T-helper 1 cell (primary cell): ENCODE measurements at regions not wholly inside any gene's neighbourhood (a gene's known extent, or its start where the extent isn't known, plus 50 kb on each side); places are given as distances from the start of the nearest gene placed in this dataset.
A peak's percentile ranks its signal among the peaks of the same experiment; 100 is the strongest.
"Not testable (repeated sequence)": the region's sequence is repeated elsewhere in the genome, so short reads cannot be mapped to it uniquely, and the experiment has no call there.

Experiments
- DNase-seq, 5 donors: peaks; one replicate each; pipeline ENCODE4 v3.0.0-alpha.2; 2012 to 2020

DNA sequence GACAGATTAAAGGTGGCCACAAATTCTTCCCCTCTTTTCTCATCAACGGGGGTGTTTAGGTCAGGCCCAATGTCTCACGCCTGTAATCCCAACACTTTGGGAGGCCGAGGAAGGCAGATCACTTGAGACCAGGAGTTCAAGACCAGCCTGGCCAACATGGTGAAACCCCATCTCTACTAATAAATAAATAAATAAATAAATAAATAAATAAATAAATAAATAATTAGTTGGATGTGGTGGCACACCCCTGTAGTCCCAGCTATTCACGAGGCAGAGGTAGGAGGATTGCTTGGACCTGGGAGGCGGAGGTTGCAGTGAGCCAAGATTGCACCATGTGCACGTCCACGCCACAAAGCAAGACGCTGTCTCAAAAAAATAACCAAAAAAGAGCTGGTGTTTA, 180.7 kb downstream of the FASLG start:
- not testable (repeated sequence) for DNase-seq

- no peak for DNase-seq
Observed at GRCh38 chr1:172843444-172843843, 184.5 kb downstream of the FASLG start.

DNA sequence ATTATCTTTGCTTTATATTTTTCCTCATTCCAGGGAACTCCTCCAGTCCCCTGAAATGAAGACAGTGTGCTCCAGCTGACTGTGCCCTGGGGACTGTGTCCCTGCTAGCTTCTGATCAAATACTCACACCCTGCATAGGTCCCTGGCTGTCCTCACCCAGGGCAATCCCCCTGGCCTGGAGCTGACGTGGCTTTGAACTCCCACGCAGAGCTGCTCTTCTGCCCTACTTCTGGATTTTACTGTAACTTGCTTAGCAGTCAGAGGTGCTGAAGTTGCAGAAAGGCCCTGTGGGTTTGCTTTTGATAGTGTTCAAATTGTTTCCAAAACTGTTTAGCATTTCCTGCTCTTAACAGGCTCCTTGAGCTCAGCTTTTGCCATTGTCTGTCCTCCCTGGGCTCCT, 186.5 kb downstream of the FASLG start:
- peak in 3 of 5 donors; percentile 8 to 23 (median 16) for DNase-seq

- no peak for DNase-seq
Observed at GRCh38 chr1:172845865-172846264, 187.0 kb downstream of the FASLG start.

DNA sequence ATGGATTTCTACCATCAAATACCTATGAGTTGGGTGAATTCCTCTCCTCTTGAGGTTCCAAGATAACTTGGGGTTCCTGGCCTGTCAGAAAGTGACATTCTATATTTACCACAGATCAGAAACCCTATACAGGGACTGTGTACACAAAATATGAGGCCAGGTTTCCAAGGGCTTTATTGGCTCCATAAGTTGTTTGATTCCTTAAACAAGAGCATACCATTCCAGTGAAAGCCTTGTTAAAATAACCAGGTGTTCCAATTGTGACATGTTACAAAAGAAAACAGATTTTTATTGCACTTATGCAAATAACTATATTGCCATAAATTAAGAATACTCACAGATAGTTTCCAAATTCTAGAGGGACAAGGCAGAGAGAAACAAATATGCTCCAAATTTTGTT, 188.9 kb downstream of the FASLG start:
- DNase-seq = not testable (repeated sequence)

GRCh38 chr1:172849653-172850052, 190.8 kb downstream of the FASLG start:
- no peak for DNase-seq

- no peak for DNase-seq
Observed at GRCh38 chr1:172851077-172851476, 192.2 kb downstream of the FASLG start.

GRCh38 chr1:172851856-172852255, 193.0 kb downstream of the FASLG start:
- no peak for DNase-seq

- not testable (repeated sequence) for DNase-seq
Observed at GRCh38 chr1:172855983-172856382, 194.8 kb downstream of the TNFSF18 start.

DNA sequence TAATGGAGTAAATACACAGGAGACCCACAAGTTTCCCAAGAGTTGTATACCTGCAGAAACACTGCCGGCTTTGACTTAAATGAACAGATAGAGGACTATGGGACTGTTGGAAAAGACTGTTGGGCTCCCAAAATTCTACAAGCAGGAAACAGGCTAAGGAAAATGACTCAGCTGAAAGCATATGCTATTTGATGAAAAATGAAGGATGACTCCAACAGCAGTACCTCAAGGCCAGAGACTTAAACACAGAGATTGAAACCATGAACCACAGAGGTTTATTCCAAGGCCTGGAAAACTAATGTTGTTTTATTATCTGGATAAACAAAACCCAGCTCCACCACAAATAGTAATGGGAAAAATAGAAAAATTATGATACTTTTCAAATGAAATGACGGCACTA, 187.7 kb downstream of the TNFSF18 start:
- no peak for DNase-seq

- DNase-seq = peak in 1 of 5 donors; percentile 5
Observed at GRCh38 chr1:172867216-172867818, 183.4 kb downstream of the TNFSF18 start.

DNA sequence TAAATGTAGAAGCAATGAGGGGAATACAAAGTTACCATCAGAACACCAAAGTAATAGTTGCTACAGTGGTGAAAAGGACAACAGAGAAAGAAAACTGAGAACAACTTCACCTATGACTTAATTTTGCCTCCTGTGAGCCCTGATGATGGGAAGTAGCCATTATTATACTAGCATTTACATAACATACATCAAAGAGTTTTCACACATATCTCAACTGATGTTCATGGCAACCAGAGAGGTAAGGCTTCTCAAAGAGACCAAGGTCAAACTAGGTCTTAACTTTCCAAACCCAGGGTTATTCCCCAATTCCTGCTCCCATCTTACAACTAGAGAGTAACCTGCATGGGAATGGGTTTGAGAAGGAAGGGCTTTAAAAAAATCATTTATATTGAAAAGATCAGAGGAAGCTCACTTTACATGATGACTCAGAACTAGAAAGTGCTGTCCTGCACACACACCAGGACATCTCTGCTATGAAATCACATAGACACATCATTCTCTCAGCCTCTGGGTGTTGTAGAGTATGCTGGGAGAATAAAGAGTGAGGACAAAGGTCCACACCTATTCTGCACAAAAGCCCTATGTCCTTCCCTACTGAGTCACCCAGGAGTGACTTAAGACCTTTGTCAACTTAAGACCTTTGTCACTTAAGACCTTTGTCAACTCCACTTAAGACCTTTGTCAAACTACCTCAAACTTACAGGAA, 179.7 kb downstream of the TNFSF18 start:
- DNase-seq = peak in 1 of 5 donors; percentile 50

DNA sequence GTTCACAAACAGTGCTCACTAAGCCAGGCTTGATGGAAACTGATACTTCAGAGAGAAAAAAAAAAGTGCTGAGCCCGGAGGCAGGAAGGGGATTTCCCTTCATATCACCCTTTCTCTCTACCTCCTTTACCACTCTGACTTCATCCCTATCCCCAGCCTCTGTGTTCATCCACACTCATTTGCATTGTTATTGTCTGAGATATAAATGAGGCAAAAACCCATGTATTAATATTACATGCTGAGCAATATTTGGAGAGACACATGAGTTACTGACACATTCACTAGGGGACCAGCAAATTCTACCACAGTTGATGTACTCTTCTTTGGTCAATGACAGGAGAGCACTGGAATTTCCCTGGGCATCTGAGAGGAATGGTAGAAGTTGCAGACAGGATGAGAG, 175.8 kb downstream of the TNFSF18 start:
- DNase-seq = peak in 1 of 5 donors; percentile 6

DNA sequence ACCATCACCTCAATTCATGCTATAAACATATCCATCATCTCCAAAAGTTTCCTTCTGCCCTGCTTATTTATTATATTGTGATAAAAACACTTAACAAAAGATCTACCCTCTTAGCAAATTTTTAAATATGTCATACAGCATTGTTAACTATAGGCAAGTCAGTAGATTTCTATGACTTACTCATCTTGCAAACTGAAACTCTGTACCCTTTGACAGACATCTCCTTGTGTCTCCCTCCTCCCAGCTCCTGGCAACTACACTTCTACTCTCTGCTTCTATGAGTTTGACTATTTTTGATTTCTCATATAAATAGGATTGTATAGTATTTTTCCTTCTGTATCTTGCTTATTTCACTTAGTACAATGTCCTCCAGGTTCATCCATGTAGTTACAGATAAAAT, 174.8 kb downstream of the TNFSF18 start:
- no peak for DNase-seq

- DNase-seq = no peak
Observed at GRCh38 chr1:172882385-172882784, 168.4 kb downstream of the TNFSF18 start.

DNA sequence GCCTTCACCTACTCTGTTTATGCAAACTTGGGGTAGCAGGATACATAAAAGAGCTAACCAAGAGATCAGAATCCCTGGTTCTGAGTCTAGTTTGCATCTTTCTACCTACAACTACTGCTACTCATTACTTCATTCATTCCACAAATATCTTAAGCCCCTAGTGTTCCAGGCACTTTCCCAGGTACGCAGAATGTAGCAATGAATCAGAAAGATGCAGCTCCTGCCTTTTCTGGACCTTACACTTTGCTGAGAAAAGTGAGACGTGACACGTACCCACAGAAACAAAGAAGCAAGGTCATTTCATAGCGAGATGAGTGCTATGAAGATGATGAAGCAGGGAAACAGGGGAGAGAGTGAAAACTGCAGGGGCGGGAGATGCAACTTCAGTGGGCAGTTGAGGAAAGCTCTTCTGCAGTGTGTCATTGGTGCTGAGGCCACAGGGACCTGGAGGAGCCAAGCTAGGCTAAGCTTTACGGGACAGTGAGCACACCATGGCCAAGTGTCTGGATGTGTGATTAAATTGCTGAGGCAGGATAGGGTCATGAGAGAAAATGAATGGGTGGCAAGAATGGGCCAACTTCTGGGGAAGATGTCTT, 167.9 kb downstream of the TNFSF18 start:
- no peak for DNase-seq

DNA sequence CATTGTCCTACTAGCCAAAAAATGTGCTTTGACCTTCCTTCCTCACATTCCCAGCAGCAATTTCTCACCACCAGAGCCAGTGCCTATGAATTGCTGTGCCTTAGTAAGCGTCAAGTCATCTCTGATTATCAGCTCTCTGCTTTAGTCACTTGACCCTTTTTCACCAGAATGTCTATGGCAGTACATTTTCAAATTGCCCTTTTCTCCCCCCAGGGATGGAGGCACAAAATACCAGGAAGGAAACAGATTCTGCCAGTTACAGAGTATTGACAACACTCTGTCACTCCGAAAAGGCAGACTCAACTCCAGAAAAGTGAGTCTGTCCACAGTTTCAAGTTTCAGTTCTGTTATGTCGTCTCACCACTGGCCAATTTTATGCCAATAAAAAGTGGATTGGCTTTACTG, 167.4 kb downstream of the TNFSF18 start:
- peak in 1 of 5 donors; percentile 43 for DNase-seq

DNA sequence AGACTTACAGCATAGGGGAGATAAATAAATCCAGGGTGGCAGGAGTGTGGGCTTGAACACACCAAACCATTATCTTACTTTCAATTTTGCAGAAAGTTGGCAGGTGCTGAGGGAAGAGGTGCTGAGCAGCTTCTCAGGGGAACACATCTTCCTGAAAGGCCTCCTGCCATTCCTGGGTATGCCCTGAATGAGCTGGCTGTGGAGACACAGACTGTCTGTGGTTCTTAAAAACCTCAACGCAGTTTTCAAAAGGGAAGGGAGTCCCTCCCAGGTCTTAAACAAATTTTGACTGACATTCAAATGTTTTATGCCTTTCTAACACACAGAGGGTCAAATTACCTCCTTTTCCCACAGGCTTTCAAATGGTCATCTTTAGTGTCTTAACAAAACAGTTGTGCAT, 166.9 kb downstream of the TNFSF18 start:
- DNase-seq = no peak

DNA sequence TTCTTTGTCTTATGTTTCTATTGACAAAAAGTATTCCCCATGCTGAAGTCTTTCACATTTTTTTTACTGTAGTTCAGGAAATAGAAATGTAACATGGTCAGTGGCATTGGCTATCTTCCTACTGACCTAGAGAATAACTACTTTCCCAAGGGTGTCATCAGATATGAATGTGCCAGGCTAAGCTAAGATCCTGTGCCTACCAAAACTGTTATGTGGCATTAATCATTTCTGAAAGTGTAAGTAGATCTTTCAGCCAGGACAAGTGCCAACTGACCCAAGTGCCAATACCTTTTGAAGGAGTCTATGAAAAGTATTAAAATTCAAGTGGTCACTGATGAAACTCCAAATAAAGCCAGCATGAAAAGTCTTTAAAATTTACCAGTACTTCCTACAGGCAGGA, 165.3 kb downstream of the TNFSF18 start:
- no peak for DNase-seq

GRCh38 chr1:172885971-172886370, 164.8 kb downstream of the TNFSF18 start:
- DNase-seq = no peak

DNA sequence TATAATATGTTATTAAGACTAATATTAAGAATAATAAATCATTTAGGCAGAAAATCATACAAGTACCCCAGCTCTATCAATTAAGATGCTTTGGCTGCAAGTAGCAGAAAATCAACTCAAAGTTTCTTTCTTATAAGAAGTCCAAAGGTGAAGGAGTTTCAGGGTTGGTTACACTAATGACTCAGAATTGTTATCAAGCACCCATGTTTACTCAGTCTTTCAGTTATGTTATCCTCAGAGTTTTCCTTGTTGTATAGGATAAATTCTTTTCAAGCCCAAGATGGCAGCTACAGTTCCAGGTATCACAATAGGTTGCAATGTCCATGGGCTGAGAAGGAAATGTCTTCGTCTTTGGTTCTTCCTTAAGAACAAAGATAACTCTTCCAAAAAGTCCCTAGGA, 163.6 kb downstream of the TNFSF18 start:
- DNase-seq = no peak

DNA sequence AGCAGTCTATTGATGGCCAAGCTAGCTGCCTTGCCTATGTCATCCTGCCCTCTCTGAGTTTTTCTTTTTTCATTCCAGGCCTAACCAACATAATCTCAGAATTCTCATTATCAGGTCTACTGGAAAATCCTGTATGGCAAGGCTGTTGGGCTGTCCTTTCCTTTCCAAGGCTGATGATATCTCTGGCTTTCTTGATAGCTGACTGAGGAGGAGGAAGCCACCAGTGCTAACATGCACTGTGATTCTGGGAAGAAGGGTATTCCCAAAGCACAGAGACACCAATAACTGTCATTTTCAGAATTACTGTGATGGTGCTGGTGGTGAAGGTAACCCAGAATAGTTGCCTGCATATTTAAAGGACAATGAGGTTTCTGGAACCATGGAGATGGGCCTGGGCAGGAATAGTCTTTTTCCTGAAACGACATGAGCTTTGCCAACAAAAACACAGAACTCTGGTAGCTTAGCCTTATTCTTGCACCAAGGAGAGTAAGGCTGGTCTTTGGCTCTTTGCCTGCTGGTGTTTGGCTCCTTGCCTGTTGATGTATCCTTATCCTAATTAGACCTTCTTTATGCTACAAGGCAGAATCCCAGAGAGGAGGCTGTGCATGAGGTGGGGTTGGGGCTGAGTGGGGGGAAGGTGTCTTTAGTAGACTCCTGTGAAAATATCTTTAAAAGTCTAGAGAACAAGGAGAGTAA, 157.4 kb downstream of the TNFSF18 start:
- no peak for DNase-seq

- DNase-seq = peak in 1 of 5 donors; percentile 33
Observed at GRCh38 chr1:172894349-172895049, 156.2 kb downstream of the TNFSF18 start.
